Heart left ventricle (tissue), 13 donors: ENCODE measurements at regions not wholly inside any gene's neighbourhood (a gene's known extent, or its start where the extent isn't known, plus 50 kb on each side); places are given as distances from the start of the nearest gene placed in this dataset.

Experiments
- POLR2A ChIP-seq, 2 donors: fragments of 450-650 bp; IDR thresholded peaks; one replicate each; pipeline ENCODE4 v1.6.1; 2017; ENCODE audit warnings: antibody characterized with exemption in 2 of 2, mild to moderate bottlenecking in 2 of 2, moderate library complexity in 2 of 2
- TF ChIP-seq, protein P1 (sequence below), 12 donors: fragments of 200-600 bp; sonication (generic) in 4 of 12; IDR thresholded peaks; one replicate each; pipeline versions ENCODE4 v1.5.0 to v1.8.0; 2018 to 2022; ENCODE audit warnings: antibody characterized with exemption in 12 of 12, mild to moderate bottlenecking in 5 of 12
- donor health status: ischemic (EF 13 %, LVEDD 7.1; RV severe dilation, severe dysfunction).
- donor health status: DM: no; HTN: yes; CAD: no.
- donor health status: DM: no; HTN: no; CAD: no.
- donor health status: ischemic (EF 25% LVEDD 6.9; RV normal size, moderate dysfunction).
- donor health status: ischemic (EF 25% LVEDD 5.7; RV mildly dilated, moderate dysfunction).
- donor health status: ischemic (EF 35%, LVEDD 5.7; RV mildly dilated, moderate dysfunction).
- donor health status: nonischemic (EF 11% LVEDD 7.7; RV severe dilation, severe dysfunction).
- donor health status: DM: yes; HTN: yes; CAD: no.
- donor health status: PGD.
- donor health status: ischemic (EF 29% LVEDD 5.4; RV normal size, mild dysfunction).
- donor health status: nonischemic (EF 23%, LVEDD 6.1; RV moderate dilation, normal function).

DNA sequence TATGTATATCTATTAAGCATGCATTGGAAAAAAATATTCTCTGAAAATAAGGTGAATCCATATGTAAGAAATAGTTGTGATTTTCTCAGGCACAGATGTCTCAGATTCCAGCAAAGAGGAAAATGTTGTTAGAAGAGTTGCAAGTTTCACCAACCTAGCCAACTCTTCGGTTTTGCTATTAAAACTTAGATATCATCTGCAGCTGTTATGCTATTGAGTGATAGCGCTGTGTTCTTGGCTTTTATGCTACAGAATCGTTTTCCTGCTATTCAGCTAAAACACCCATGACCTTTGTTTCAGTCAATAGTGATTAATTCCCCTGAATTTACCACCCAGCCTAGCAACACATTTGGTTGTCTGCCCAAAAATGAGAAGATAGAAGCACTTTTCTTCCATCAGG lies 795.6 kb upstream of the ANO3 start:
- TF ChIP-seq POLR2A (IDR thresholded peaks at IDR 0.05): no peak
- TF ChIP-seq, protein P1, sequence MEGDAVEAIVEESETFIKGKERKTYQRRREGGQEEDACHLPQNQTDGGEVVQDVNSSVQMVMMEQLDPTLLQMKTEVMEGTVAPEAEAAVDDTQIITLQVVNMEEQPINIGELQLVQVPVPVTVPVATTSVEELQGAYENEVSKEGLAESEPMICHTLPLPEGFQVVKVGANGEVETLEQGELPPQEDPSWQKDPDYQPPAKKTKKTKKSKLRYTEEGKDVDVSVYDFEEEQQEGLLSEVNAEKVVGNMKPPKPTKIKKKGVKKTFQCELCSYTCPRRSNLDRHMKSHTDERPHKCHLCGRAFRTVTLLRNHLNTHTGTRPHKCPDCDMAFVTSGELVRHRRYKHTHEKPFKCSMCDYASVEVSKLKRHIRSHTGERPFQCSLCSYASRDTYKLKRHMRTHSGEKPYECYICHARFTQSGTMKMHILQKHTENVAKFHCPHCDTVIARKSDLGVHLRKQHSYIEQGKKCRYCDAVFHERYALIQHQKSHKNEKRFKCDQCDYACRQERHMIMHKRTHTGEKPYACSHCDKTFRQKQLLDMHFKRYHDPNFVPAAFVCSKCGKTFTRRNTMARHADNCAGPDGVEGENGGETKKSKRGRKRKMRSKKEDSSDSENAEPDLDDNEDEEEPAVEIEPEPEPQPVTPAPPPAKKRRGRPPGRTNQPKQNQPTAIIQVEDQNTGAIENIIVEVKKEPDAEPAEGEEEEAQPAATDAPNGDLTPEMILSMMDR (IDR thresholded peaks at IDR 0.05): no peak
